Middle frontal gyrus (tissue), 1 donor: ENCODE measurements at regions not wholly inside any gene's neighbourhood (a gene's known extent, or its start where the extent isn't known, plus 50 kb on each side); places are given as distances from the start of the nearest gene placed in this dataset.
"Not testable (repeated sequence)": the region's sequence is repeated elsewhere in the genome, so short reads cannot be mapped to it uniquely, and the experiment has no call there.

ENCODE experiments used
- DNase-seq: peaks from one replicate; pipeline ENCODE4 v3.0.0-alpha.2; 2015; ENCODE audit warnings: low spot score; ENCODE audit errors: extremely low spot score

GRCh38 chr18:51448949-51449348 is 251.5 kb upstream of the MEX3C start:
- no peak for DNase-seq

GRCh38 chr18:51453594-51453993 is 256.1 kb upstream of the MEX3C start:
- no peak for DNase-seq

- DNase-seq: no peak
Observed at GRCh38 chr18:51458861-51459260, 261.4 kb upstream of the MEX3C start.

- DNase-seq: no peak
Observed at GRCh38 chr18:51461956-51462355, 264.5 kb upstream of the MEX3C start.

- no peak for DNase-seq
Observed at GRCh38 chr18:51463483-51464136, 266.1 kb upstream of the MEX3C start.

GRCh38 chr18:51478908-51479307 is 281.4 kb upstream of the MEX3C start:
- no peak for DNase-seq

GRCh38 chr18:51479736-51480135 is 282.3 kb upstream of the MEX3C start:
- DNase-seq: no peak

- no peak for DNase-seq
Observed at GRCh38 chr18:51480407-51481261, 283.2 kb upstream of the MEX3C start.

- DNase-seq: no peak
Observed at GRCh38 chr18:51486735-51487366, 289.4 kb upstream of the MEX3C start.

GRCh38 chr18:51490417-51490816 is 292.9 kb upstream of the MEX3C start:
- no peak for DNase-seq

GRCh38 chr18:51490860-51491259 is 293.4 kb upstream of the MEX3C start:
- DNase-seq: no peak

- DNase-seq: no peak
Observed at GRCh38 chr18:51491678-51492372, 294.3 kb upstream of the MEX3C start.

GRCh38 chr18:51498085-51498855 is 300.8 kb upstream of the MEX3C start:
- DNase-seq: no peak

- no peak for DNase-seq
Observed at GRCh38 chr18:51503351-51503750, 305.9 kb upstream of the MEX3C start.

GRCh38 chr18:51506811-51507210 is 309.3 kb upstream of the MEX3C start:
- no peak for DNase-seq

GRCh38 chr18:51508410-51508809 is 310.9 kb upstream of the MEX3C start:
- not testable (repeated sequence) for DNase-seq

GRCh38 chr18:51510020-51510419 is 312.5 kb upstream of the MEX3C start:
- DNase-seq: no peak

- DNase-seq: no peak
Observed at GRCh38 chr18:51513517-51513916, 316.0 kb upstream of the MEX3C start.

GRCh38 chr18:51514128-51514527 is 316.6 kb upstream of the MEX3C start:
- no peak for DNase-seq

GRCh38 chr18:51516478-51517038 is 319.1 kb upstream of the MEX3C start:
- DNase-seq: no peak

- no peak for DNase-seq
Observed at GRCh38 chr18:51519571-51519970, 322.1 kb upstream of the MEX3C start.
